T-cell (primary cell): ENCODE measurements at regions not wholly inside any gene's neighbourhood (a gene's known extent, or its start where the extent isn't known, plus 50 kb on each side); places are given as distances from the start of the nearest gene placed in this dataset.
"Not testable (repeated sequence)": the region's sequence is repeated elsewhere in the genome, so short reads cannot be mapped to it uniquely, and the experiment has no call there.

Experiments
- ATAC-seq, 4 experiments: fragments of 200-7000 bp in 3 of 4; fragments of 150-1000 bp in 1 of 4; cut with Tn5 transposase; replicated peaks in 1 of 4; 1 replicate in 3 of 4; 2 replicates in 1 of 4; pipeline ENCODE4 v1.10.0; 2021; ENCODE audit warnings: moderate library complexity in 3 of 4, mild to moderate bottlenecking in 2 of 4, moderate number of reproducible peaks in 1 of 4
- CTCF ChIA-PET, 2 donors: fragments of 300-600 bp; sonication (Branson Sonifier 250); formaldehyde crosslinking; loops; one replicate each; lab custom pipeline; 2022; ENCODE audit warnings: antibody characterized with exemption in 2 of 2; lab: Charles Lee
- POLR2A ChIA-PET, 2 donors: fragments of 300-600 bp; sonication (Branson Sonifier 250); formaldehyde crosslinking; loops; one replicate each; lab custom pipeline; 2022; ENCODE audit warnings: antibody characterized with exemption in 2 of 2; lab: Charles Lee
- DNase-seq, 35 experiments: peaks; one replicate each; pipeline versions ENCODE4 v3.0.0 to v3.0.0-alpha.2; 2013 to 2023
- H3K27ac ChIP-seq: one replicate; pipeline ENCODE4 v1.5.1; 2013; ENCODE audit warnings: low read length
- H3K27me3 ChIP-seq, 2 experiments: replicated peaks in 1 of 2; 1 replicate in 1 of 2; 2 replicates in 1 of 2; pipeline versions ENCODE4 v1.6.1 to v1.7.0; 2013; ENCODE audit warnings: low read length in 1 of 2, mixed read lengths in 1 of 2; ENCODE audit not compliant: control insufficient read depth in 2 of 2, insufficient read depth in 2 of 2; ENCODE audit errors: extremely low read depth in 1 of 2
- H3K36me3 ChIP-seq, 2 donors: 1 replicate in 1 of 2; 2 replicates in 1 of 2; pipeline versions ENCODE4 v1.6.1 to v1.7.0; 2013; ENCODE audit warnings: low read length in 1 of 2; ENCODE audit not compliant: control insufficient read depth in 2 of 2, insufficient read depth in 1 of 2; ENCODE audit errors: extremely low read depth in 1 of 2
- H3K4me1 ChIP-seq, 2 experiments: 1 replicate in 1 of 2; 2 replicates in 1 of 2; pipeline versions ENCODE4 v1.6.1 to v1.7.0; 2013; ENCODE audit warnings: low read length in 2 of 2, mixed read lengths in 1 of 2; ENCODE audit not compliant: insufficient read depth in 2 of 2, control insufficient read depth in 1 of 2; ENCODE audit errors: extremely low read depth in 1 of 2
- H3K4me3 ChIP-seq, 2 donors: 1 replicate in 1 of 2; 2 replicates in 1 of 2; pipeline versions ENCODE4 v1.5.1 to v1.7.0; 2013; ENCODE audit warnings: mild to moderate bottlenecking in 2 of 2, low read length in 1 of 2, moderate library complexity in 1 of 2; ENCODE audit not compliant: control insufficient read depth in 1 of 2; ENCODE audit errors: extremely low read depth in 1 of 2
- H3K9me3 ChIP-seq: 2 replicates; pipeline ENCODE4 v1.7.0; 2013
- H3K27ac Mint-ChIP-seq, 2 donors: one replicate each; pipeline ENCODE4 v1.8.0; 2020 to 2021; ENCODE audit warnings: mild to moderate bottlenecking in 2 of 2, mixed read lengths in 2 of 2
- H3K27me3 Mint-ChIP-seq, 2 donors: one replicate each; pipeline ENCODE4 v1.8.0; 2021 to 2022; ENCODE audit warnings: mixed read lengths in 2 of 2
- H3K36me3 Mint-ChIP-seq: one replicate; pipeline ENCODE4 v1.8.0; 2021; ENCODE audit warnings: mixed read lengths
- H3K4me1 Mint-ChIP-seq, 3 donors: one replicate each; pipeline ENCODE4 v1.8.0; 2020 to 2022; ENCODE audit warnings: mixed read lengths in 3 of 3, mild to moderate bottlenecking in 1 of 3
- H3K4me3 Mint-ChIP-seq, 3 donors: one replicate each; pipeline ENCODE4 v1.8.0; 2020 to 2022; ENCODE audit warnings: mild to moderate bottlenecking in 3 of 3, mixed read lengths in 3 of 3, moderate library complexity in 3 of 3
- H3K9me3 Mint-ChIP-seq, 3 donors: one replicate each; pipeline ENCODE4 v1.8.0; 2020 to 2022; ENCODE audit warnings: mixed read lengths in 3 of 3
- WGBS: methylation state at CpG from one replicate; pipeline ENCODE4 v1.1.5; 2013; ENCODE audit warnings: missing lambda C conversion rate; ENCODE audit not compliant: insufficient coverage; 5-methylcytosine and 5-hydroxymethylcytosine counted together

DNA sequence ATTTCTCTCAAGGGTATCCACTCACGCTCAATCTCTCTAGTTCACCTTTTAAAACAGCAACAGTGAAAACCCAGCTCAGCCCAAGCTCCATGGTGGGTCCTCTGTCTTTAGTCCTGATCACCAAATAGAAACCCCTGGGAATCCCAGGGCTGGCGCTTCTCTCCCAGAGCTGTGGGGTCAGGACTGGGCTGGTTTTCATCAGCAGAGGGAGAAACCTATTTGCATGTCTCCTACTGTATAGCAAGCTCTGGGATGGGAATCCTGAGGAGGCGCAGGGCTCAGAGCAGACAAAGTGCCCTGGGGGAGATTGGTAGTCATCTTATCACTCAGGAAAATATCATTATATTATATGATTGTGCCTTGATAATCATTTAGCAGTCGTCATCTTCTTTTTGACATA lies 843.1 kb downstream of the TMEM121 start:
- H3K36me3 ChIP-seq, DNase-seq, H3K9me3 ChIP-seq, H3K36me3 Mint-ChIP-seq, H3K27ac Mint-ChIP-seq, H3K9me3 Mint-ChIP-seq, H3K27me3 ChIP-seq, POLR2A ChIA-PET, ATAC-seq, H3K27ac ChIP-seq, H3K4me3 Mint-ChIP-seq, H3K4me1 ChIP-seq, H3K4me3 ChIP-seq, CTCF ChIA-PET: not testable (repeated sequence)
- Mint-ChIP-seq H3K4me1 (peaks cover 16 to 20% (median 19%) of the 10 kb centered on the region in 3 donors), H3K27me3 (peaks cover 11% of the 10 kb centered on the region in 2 donors)
- WGBS, result no CpG with 5 or more reads among the region's 4 CpGs

DNA sequence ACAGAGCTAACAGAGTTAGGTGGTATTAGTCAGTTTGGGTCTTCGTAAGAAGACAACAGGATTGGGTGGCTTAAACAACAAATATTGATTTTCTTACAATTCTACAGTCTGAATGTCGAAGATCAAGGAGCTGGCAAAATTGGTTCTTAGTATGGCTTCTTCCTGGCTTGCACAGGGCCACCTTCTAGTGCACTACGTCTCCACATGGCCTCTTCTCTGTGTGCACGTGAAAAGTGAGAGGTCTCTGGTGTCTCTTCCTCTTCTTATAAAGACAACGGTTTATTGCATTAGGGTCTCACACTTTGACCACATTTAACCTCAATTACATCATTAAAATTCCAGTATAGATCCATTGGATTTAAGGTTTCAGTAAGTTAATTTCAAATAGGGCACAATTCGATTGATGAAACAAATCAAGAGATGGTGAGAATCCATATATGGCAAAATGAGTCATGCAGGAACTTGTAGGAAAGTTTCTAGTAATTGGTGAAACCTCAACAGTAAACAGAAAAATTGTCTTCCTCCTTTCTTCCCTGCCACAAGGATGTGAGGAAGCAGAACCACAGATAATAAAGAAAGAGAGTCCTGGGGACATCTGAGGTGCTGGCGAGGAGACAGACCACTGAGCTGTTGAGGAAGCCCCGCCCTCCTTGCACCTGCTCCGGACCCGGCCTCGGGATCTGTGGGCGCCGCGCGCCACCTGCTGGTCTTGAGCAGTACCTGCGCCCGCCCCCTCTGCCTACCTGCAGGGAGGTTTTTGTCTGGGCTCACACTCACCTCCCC lies 846.7 kb downstream of the TMEM121 start:
- Histone ChIP-seq H3K36me3 (no peaks in the 10 kb centered on the region), H3K9me3 (no peaks in the 10 kb centered on the region), H3K4me3 (peak overlapping the region in 1 of 2 donors; percentile 15), H3K27ac (no peak overlapping the region), H3K4me1 (peaks cover 5 to 9% of the 10 kb centered on the region in 2 experiments), H3K27me3 (peaks cover 0 to 13% of the 10 kb centered on the region in 2 experiments)
- no peaks in the 10 kb centered on the region for H3K36me3 Mint-ChIP-seq
- DNase-seq, result peak; percentile 41 to 84 (median 69)
- peak; percentile 90 to 97 (median 92) for ATAC-seq
- H3K27me3 Mint-ChIP-seq, result peaks cover 6 to 21% of the 10 kb centered on the region in 2 donors
- WGBS, result 0% methylated on average over 9 of the region's 17 CpGs
- no peaks in the 10 kb centered on the region for H3K9me3 Mint-ChIP-seq
- CTCF ChIA-PET, result interaction anchor here (0.7 to 1.4 kb wide), 5 partner anchors 22 to 52 kb away, joined by 3 to 4 read pairs (median 3); no protein-coding TSS in a partner anchor
- H3K27ac Mint-ChIP-seq, result peak overlapping the region; percentile 29 to 41
- peaks cover 16 to 25% (median 23%) of the 10 kb centered on the region in 3 donors for H3K4me1 Mint-ChIP-seq
- peak overlapping the region; percentile 45 to 56 (median 52) for H3K4me3 Mint-ChIP-seq
- POLR2A ChIA-PET, result no interaction called here

DNA sequence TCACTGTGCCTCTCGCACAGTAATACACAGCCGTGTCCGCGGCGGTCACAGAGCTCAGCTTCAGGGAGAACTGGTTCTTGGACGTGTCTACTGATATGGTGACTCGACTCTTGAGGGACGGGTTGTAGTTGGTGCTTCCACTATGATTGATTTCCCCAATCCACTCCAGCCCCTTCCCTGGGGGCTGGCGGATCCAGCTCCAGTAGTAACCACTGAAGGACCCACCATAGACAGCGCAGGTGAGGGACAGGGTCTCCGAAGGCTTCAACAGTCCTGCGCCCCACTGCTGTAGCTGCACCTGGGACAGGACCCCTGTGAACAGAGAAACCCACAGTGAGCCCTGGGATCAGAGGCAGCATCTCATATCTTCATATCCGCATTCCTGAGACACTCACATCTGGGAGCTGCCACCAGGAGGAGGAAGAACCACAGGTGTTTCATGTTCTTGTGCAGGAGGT lies 847.3 kb downstream of the TMEM121 start:
- peaks cover 16 to 25% (median 23%) of the 10 kb centered on the region in 3 donors for H3K4me1 Mint-ChIP-seq
- H3K36me3 Mint-ChIP-seq, H3K36me3 ChIP-seq, H3K4me3 ChIP-seq, H3K9me3 Mint-ChIP-seq, H3K27ac Mint-ChIP-seq, H3K27ac ChIP-seq, H3K9me3 ChIP-seq, H3K4me1 ChIP-seq, DNase-seq, POLR2A ChIA-PET: not testable (repeated sequence)
- WGBS, result 28% methylated on average over 4 of the region's 13 CpGs
- peak in 1 of 4 experiments; percentile 4 for ATAC-seq
- CTCF ChIA-PET, result interaction anchor here (0.7 to 1.4 kb wide), 4 partner anchors 21 to 51 kb away, joined by 3 to 4 read pairs (median 3); no protein-coding TSS in a partner anchor
- H3K27me3 ChIP-seq, result peaks cover 0 to 17% of the 10 kb centered on the region in 2 experiments
- peak overlapping the region in 2 of 3 donors; percentile 52 to 56 for H3K4me3 Mint-ChIP-seq
- peaks cover 6 to 21% of the 10 kb centered on the region in 2 donors for H3K27me3 Mint-ChIP-seq

DNA sequence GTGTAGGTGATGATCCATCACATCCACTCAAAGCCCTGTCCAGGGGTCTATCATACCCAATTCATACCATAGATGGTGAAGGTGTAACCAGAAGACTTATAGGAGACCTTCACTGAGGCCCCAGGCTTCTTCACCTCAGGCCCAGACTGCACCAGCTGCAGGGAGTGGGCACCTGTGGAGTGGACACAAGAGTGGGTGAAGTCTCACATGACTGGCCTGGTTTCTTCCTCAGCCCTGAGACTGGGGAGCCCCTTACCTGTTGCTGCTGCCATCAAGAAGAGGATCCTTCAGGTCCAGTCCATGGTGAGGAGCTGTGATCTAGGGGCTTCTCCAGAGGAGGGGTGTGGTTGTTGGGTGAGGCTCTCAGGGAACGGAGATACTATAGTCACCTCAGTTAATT lies 851.0 kb downstream of the TMEM121 start:
- no peak overlapping the region for H3K27ac Mint-ChIP-seq
- POLR2A ChIA-PET, result no interaction called here

DNA sequence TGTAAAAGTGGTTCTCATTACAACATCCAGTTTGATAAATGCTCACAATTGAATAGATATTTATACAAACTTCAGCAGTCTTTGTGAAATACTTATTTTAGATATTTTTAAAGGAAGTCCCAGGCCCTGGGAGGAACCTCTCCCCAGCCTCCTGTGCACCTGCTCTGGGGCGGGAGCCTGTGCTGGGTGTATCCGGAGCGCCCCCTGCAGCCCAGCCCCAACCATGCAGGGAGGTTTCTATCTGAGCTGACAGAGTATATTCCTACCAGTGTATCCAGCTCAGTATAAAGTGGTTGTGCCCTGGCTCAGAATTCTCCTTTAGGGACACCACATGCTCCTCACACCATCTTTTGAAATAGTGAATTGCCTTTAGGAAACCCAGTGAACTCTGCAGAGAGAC lies 851.8 kb downstream of the TMEM121 start:
- no peaks in the 10 kb centered on the region for H3K36me3 Mint-ChIP-seq
- peaks cover 3 to 30% of the 10 kb centered on the region in 2 donors for H3K27me3 Mint-ChIP-seq
- Histone ChIP-seq H3K27ac (no peak overlapping the region), H3K9me3 (no peaks in the 10 kb centered on the region), H3K27me3 (peaks cover 0 to 17% of the 10 kb centered on the region in 2 experiments), H3K36me3 (no peaks in the 10 kb centered on the region), H3K4me3 (no peak overlapping the region), H3K4me1 (peaks cover 5 to 9% of the 10 kb centered on the region in 2 experiments)
- CTCF ChIA-PET, result interaction anchor here in 1 of 2 donors (0.6 to 1.5 kb wide), 3 partner anchors 36 to 238 kb away, joined by 4 to 5 read pairs (median 5); no protein-coding TSS in a partner anchor
- no peaks in the 10 kb centered on the region for H3K9me3 Mint-ChIP-seq
- ATAC-seq (peak in 2 of 4 experiments; percentile 49 to 55), DNase-seq (peak in 21 of 35 experiments; percentile 9 to 50 (median 28))
- H3K4me1 Mint-ChIP-seq, result peaks cover 12 to 18% (median 17%) of the 10 kb centered on the region in 3 donors
- no peak overlapping the region for H3K4me3 Mint-ChIP-seq
- no peak overlapping the region for H3K27ac Mint-ChIP-seq
- POLR2A ChIA-PET, result no interaction called here
- WGBS, result no CpG with 5 or more reads among the region's 3 CpGs

More for the DNA sequence above, 851.0 kb downstream of the TMEM121 start:
- H3K9me3 Mint-ChIP-seq, result no peaks in the 10 kb centered on the region
- Histone ChIP-seq H3K4me3 (no peak overlapping the region), H3K27ac (no peak overlapping the region), H3K4me1 (peaks cover 5 to 9% of the 10 kb centered on the region in 2 experiments), H3K36me3 (no peaks in the 10 kb centered on the region), H3K27me3 (peaks cover 0 to 17% of the 10 kb centered on the region in 2 experiments), H3K9me3 (no peaks in the 10 kb centered on the region)
- peaks cover 1 to 28% of the 10 kb centered on the region in 2 donors for H3K27me3 Mint-ChIP-seq
- H3K36me3 Mint-ChIP-seq, result no peaks in the 10 kb centered on the region
- DNase-seq (no peak), ATAC-seq (no peak)
- WGBS, result 100% methylated on average over 1 of the region's 1 CpG
- H3K4me3 Mint-ChIP-seq, result no peak overlapping the region
- CTCF ChIA-PET, result interaction anchor here in 1 of 2 donors (1.4 to 1.5 kb wide), 2 partner anchors 36 to 40 kb away, joined by 4 to 5 read pairs; no protein-coding TSS in a partner anchor
- H3K4me1 Mint-ChIP-seq, result peaks cover 16 to 23% (median 23%) of the 10 kb centered on the region in 3 donors

DNA sequence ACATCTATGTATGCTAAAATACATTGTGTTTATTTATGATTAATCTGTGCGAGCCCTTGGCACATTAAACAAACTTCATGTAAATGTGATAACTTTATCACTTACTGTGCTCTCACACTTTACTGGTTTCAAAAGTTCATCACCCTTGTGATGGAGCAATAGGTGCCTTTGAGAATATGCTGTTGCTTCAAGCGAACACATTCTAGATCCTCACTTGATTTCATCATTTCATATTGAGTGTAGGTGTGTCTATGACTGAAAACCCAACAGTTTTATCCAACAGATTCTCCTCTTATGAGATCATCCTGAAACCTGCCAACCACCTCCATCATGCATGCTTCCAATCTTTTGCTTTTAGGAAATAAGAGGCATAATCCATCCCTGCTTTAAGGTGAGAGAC lies 854.4 kb downstream of the TMEM121 start:
- peaks cover 0 to 3% (median 3%) of the 10 kb centered on the region in 3 donors for H3K4me1 Mint-ChIP-seq
- H3K27me3 ChIP-seq, result peaks cover 0 to 11% of the 10 kb centered on the region in 2 experiments
- H3K4me1 ChIP-seq, result no peaks in the 10 kb centered on the region
- H3K4me3 Mint-ChIP-seq, result no peak overlapping the region
- no peaks in the 10 kb centered on the region for H3K36me3 Mint-ChIP-seq
- H3K27me3 Mint-ChIP-seq, result peaks cover 3 to 32% of the 10 kb centered on the region in 2 donors
- no peak overlapping the region for H3K4me3 ChIP-seq
- no CpG with 5 or more reads among the region's 2 CpGs for WGBS
- DNase-seq (no peak), ATAC-seq (no peak)
- H3K27ac Mint-ChIP-seq, result no peak overlapping the region
- H3K9me3 Mint-ChIP-seq, result no peaks in the 10 kb centered on the region
- H3K36me3 ChIP-seq, result no peaks in the 10 kb centered on the region
- H3K27ac ChIP-seq, result no peak overlapping the region
- ChIA-PET POLR2A (no interaction called here), CTCF (no interaction called here)
- H3K9me3 ChIP-seq, result no peaks in the 10 kb centered on the region
